Esophagus squamous epithelium (tissue), 4 donors: ENCODE measurements at regions not wholly inside any gene's neighbourhood (a gene's known extent, or its start where the extent isn't known, plus 50 kb on each side); places are given as distances from the start of the nearest gene placed in this dataset.

Experiments
- CTCF ChIP-seq, 6 experiments: fragments of 450-650 bp in 4 of 6; fragments of 200-600 bp in 2 of 6; sonication (generic) in 2 of 6; IDR thresholded peaks; one replicate each; pipeline ENCODE4 v1.5.1; 2016 to 2019; ENCODE audit warnings: antibody characterized with exemption in 6 of 6, mild to moderate bottlenecking in 4 of 6, moderate library complexity in 4 of 6
- POLR2A ChIP-seq, 4 donors: fragments of 450-650 bp; IDR thresholded peaks; one replicate each; pipeline ENCODE4 v1.6.1; 2017; ENCODE audit warnings: antibody characterized with exemption in 4 of 4, mild to moderate bottlenecking in 4 of 4, moderate library complexity in 3 of 4

- TF ChIP-seq CTCF (IDR thresholded peaks at IDR 0.05) = no peak
- TF ChIP-seq POLR2A (IDR thresholded peaks at IDR 0.05) = no peak
These were observed 114.6 kb upstream of the VAV3 start for GRCh38 chr1:108079440-108080025.
